Hepatocyte (in vitro differentiated cells): ENCODE measurements at regions not wholly inside any gene's neighbourhood (a gene's known extent, or its start where the extent isn't known, plus 50 kb on each side); places are given as distances from the start of the nearest gene placed in this dataset.

Experiments used
- DNase-seq: peaks from one replicate; pipeline ENCODE4 v3.0.0-alpha.2; 2016; ENCODE audit warnings: low spot score
- H2AFZ ChIP-seq: fragments of 200-600 bp; sonication (generic); 2 replicates; pipeline ENCODE4 v1.6.0; 2016; ENCODE audit warnings: antibody characterized with exemption, mild to moderate bottlenecking
- H3K27ac ChIP-seq: fragments of 200-600 bp; sonication (generic); 2 replicates; pipeline ENCODE4 v1.5.1; 2016; ENCODE audit warnings: mild to moderate bottlenecking
- H3K27me3 ChIP-seq: fragments of 200-600 bp; sonication (generic); 2 replicates; pipeline ENCODE4 v1.6.1; 2016
- H3K36me3 ChIP-seq: fragments of 200-600 bp; sonication (generic); replicated peaks from 2 replicates; pipeline ENCODE4 v1.5.1; 2016; ENCODE audit warnings: low read depth; ENCODE audit not compliant: insufficient read depth
- H3K4me1 ChIP-seq: fragments of 200-600 bp; sonication (generic); 2 replicates; pipeline ENCODE4 v1.5.1; 2016; ENCODE audit warnings: mild to moderate bottlenecking, moderate library complexity; ENCODE audit not compliant: insufficient read depth
- H3K4me2 ChIP-seq: fragments of 200-600 bp; sonication (generic); 2 replicates; pipeline ENCODE4 v1.6.0; 2016
- H3K4me3 ChIP-seq: fragments of 200-600 bp; sonication (generic); 2 replicates; pipeline ENCODE4 v1.5.1; 2016; ENCODE audit warnings: mild to moderate bottlenecking
- H3K79me2 ChIP-seq: fragments of 200-600 bp; sonication (generic); 2 replicates; pipeline ENCODE4 v1.6.0; 2017; ENCODE audit warnings: mild to moderate bottlenecking
- H3K9me2 ChIP-seq: fragments of 200-600 bp; sonication (generic); replicated peaks from 2 replicates; pipeline ENCODE4 v1.6.0; 2017; ENCODE audit warnings: mild to moderate bottlenecking; ENCODE audit not compliant: insufficient read depth
- H3K9me3 ChIP-seq: fragments of 200-600 bp; sonication (generic); 2 replicates; pipeline ENCODE4 v1.5.1; 2016; ENCODE audit warnings: low read depth, mild to moderate bottlenecking
- H4K20me1 ChIP-seq: fragments of 200-600 bp; sonication (generic); 2 replicates; pipeline ENCODE4 v1.6.0; 2016; ENCODE audit warnings: mild to moderate bottlenecking; ENCODE audit not compliant: insufficient read depth, poor library complexity, severe bottlenecking
- EZH2 ChIP-seq: fragments of 200-600 bp; sonication (generic); IDR thresholded peaks from 2 replicates; pipeline ENCODE4 v1.6.1; 2016; ENCODE audit warnings: antibody characterized with exemption, mild to moderate bottlenecking, borderline replicate concordance
- EZH2phosphoT487 ChIP-seq: fragments of 200-600 bp; sonication (generic); IDR thresholded peaks from one replicate; pipeline ENCODE4 v1.6.1; 2018; ENCODE audit warnings: antibody characterized with exemption, mild to moderate bottlenecking, low read depth, moderate library complexity; ENCODE audit not compliant: unreplicated experiment, severe bottlenecking
- WGBS: methylation state at CpG from one replicate; pipeline ENCODE4 v1.1.6; 2016; ENCODE audit warnings: low lambda C conversion rate; ENCODE audit errors: missing lambda C conversion rate; 5-methylcytosine and 5-hydroxymethylcytosine counted together
- TF ChIP-seq, protein P1 (sequence below): fragments of 200-600 bp; sonication (generic); IDR thresholded peaks from 2 replicates; pipeline ENCODE4 v1.5.1; 2016; ENCODE audit warnings: antibody characterized with exemption, mild to moderate bottlenecking; ENCODE audit not compliant: poor library complexity

DNA sequence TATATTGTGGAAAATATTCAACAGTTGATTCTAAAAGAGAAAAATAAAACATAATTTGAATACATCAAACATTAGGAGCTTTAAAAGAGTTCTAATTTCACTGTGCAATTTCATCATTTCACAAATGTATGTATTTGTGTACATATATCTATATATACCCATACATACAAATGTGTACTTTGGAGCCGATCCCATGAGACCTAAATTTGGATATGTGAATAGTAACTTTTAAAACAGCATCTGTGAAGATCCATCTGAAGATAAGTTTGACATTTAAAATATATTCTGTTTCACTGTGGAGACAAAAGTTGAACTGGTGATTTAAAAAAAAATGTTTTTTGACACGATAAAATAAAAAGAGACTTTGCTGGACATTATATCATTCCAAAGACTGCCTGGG is 374.0 kb downstream of the TMA16 start:
- Histone ChIP-seq H3K4me3 (no peak overlapping the region), H3K9me3 (no peaks in the 10 kb centered on the region), H2AFZ (no peak overlapping the region), H3K4me1 (no peaks in the 10 kb centered on the region), H3K79me2 (no peaks in the 10 kb centered on the region), H4K20me1 (no peaks in the 10 kb centered on the region), H3K27me3 (no peaks in the 10 kb centered on the region), H3K27ac (no peak overlapping the region), H3K36me3 (no peaks in the 10 kb centered on the region), H3K9me2 (no peaks in the 10 kb centered on the region), H3K4me2 (no peak overlapping the region)
- 89% methylated on average over 2 of the region's 2 CpGs for WGBS
- TF ChIP-seq, protein P1, sequence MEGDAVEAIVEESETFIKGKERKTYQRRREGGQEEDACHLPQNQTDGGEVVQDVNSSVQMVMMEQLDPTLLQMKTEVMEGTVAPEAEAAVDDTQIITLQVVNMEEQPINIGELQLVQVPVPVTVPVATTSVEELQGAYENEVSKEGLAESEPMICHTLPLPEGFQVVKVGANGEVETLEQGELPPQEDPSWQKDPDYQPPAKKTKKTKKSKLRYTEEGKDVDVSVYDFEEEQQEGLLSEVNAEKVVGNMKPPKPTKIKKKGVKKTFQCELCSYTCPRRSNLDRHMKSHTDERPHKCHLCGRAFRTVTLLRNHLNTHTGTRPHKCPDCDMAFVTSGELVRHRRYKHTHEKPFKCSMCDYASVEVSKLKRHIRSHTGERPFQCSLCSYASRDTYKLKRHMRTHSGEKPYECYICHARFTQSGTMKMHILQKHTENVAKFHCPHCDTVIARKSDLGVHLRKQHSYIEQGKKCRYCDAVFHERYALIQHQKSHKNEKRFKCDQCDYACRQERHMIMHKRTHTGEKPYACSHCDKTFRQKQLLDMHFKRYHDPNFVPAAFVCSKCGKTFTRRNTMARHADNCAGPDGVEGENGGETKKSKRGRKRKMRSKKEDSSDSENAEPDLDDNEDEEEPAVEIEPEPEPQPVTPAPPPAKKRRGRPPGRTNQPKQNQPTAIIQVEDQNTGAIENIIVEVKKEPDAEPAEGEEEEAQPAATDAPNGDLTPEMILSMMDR, result no peak
- no peak for TF ChIP-seq EZH2
- no peak for DNase-seq

DNA sequence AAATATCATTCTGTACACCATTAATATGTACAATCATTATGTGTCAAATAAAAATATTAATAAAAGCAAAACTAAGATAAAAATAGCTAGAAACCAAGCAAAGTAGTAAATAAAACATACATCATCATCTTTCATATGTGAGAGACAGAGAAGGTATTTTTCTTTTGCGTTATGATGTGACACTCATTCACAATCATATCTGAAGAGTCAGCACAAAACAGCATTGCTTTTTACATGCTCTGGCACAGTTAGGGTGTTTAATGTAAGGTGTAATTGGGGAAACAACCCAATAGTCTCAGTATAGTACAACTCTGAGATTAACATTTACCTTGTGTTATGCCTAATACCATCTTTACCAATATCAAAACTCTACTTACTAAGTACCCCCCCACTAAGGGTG is 376.6 kb downstream of the TMA16 start:
- WGBS, result 93% methylated on average over 1 of the region's 1 CpG
- Histone ChIP-seq H4K20me1 (no peaks in the 10 kb centered on the region), H3K27me3 (no peaks in the 10 kb centered on the region), H3K4me3 (no peak overlapping the region), H3K79me2 (no peaks in the 10 kb centered on the region), H3K36me3 (no peaks in the 10 kb centered on the region), H3K4me2 (no peak overlapping the region), H3K4me1 (no peaks in the 10 kb centered on the region), H3K27ac (no peak overlapping the region), H3K9me3 (no peaks in the 10 kb centered on the region), H2AFZ (no peak overlapping the region), H3K9me2 (no peaks in the 10 kb centered on the region)
- TF ChIP-seq EZH2 (no peak), EZH2phosphoT487 (no peak)
- TF ChIP-seq, protein P1, result no peak
- DNase-seq, result no peak

DNA sequence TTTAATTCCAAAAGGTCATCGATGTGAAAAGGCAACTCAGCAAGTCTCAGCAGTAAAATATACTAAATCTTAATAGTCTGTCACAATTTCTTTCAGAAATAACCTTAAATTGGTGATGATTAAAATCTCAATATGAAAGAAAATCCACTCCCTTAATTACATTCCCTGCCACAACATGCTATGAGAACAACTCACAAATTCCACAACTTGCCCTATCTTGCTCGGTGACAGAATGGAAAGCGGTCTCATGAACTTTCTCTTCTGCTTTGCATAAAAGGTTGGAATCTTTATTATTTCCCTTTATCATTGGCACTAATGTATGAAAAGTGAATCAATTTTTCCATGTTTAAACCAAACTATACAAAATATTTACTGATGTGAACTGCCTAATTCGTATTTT is 380.8 kb downstream of the TMA16 start:
- no peaks in the 10 kb centered on the region for H3K9me2 ChIP-seq
- no peaks in the 10 kb centered on the region for H4K20me1 ChIP-seq
- no peaks in the 10 kb centered on the region for H3K9me3 ChIP-seq
- H3K36me3 ChIP-seq, result no peaks in the 10 kb centered on the region
- no peak overlapping the region for H3K27ac ChIP-seq
- no peak overlapping the region for H3K4me2 ChIP-seq
- DNase-seq, result no peak
- H3K27me3 ChIP-seq, result no peaks in the 10 kb centered on the region
- TF ChIP-seq, protein P1, result no peak
- no peak for TF ChIP-seq EZH2phosphoT487
- no peak for TF ChIP-seq EZH2
- no peaks in the 10 kb centered on the region for H3K4me1 ChIP-seq
- H2AFZ ChIP-seq, result no peak overlapping the region
- no peaks in the 10 kb centered on the region for H3K79me2 ChIP-seq
- H3K4me3 ChIP-seq, result no peak overlapping the region
- 88% methylated on average over 4 of the region's 4 CpGs for WGBS
